NT2/D1 (cell line): ENCODE measurements at regions not wholly inside any gene's neighbourhood (a gene's known extent, or its start where the extent isn't known, plus 50 kb on each side); places are given as distances from the start of the nearest gene placed in this dataset.

Experiments
- DNase-seq: peaks from one replicate; pipeline ENCODE4 v3.0.0-alpha.2; 2011; ENCODE audit warnings: low read depth, low spot score
- H3K27me3 ChIP-seq: 2 replicates; pipeline ENCODE4 v1.6.0; 2011; ENCODE audit warnings: mild to moderate bottlenecking; ENCODE audit not compliant: insufficient read length, insufficient read depth
- H3K36me3 ChIP-seq: 2 replicates; pipeline ENCODE4 v1.6.1; 2011; ENCODE audit warnings: mild to moderate bottlenecking, low read length, mixed read lengths; ENCODE audit not compliant: insufficient read depth, insufficient read length
- H3K4me1 ChIP-seq: 2 replicates; pipeline ENCODE4 v1.5.1; 2011; ENCODE audit not compliant: insufficient read depth, insufficient read length
- H3K4me3 ChIP-seq: 2 replicates; pipeline ENCODE4 v1.5.1; 2011; ENCODE audit warnings: low read depth; ENCODE audit not compliant: insufficient read length
- H3K9ac ChIP-seq: 2 replicates; pipeline ENCODE4 v1.6.0; 2011; ENCODE audit warnings: low read depth; ENCODE audit not compliant: insufficient read length
- H3K9me3 ChIP-seq: 2 replicates; pipeline ENCODE4 v1.5.1; 2011; ENCODE audit warnings: mild to moderate bottlenecking, low read length; ENCODE audit not compliant: insufficient read depth
- SUZ12 ChIP-seq: IDR thresholded peaks from 2 replicates; pipeline ENCODE4 v1.6.1; 2011; ENCODE audit not compliant: insufficient read length, insufficient read depth; ENCODE audit errors: extremely low read depth
- YY1 ChIP-seq: IDR thresholded peaks from 2 replicates; pipeline ENCODE4 v1.6.1; 2011; ENCODE audit not compliant: insufficient read length, insufficient read depth
- ZNF274 ChIP-seq: IDR thresholded peaks from 2 replicates; pipeline ENCODE4 v1.6.1; 2011; ENCODE audit warnings: mild to moderate bottlenecking, low read depth, low read length

DNA sequence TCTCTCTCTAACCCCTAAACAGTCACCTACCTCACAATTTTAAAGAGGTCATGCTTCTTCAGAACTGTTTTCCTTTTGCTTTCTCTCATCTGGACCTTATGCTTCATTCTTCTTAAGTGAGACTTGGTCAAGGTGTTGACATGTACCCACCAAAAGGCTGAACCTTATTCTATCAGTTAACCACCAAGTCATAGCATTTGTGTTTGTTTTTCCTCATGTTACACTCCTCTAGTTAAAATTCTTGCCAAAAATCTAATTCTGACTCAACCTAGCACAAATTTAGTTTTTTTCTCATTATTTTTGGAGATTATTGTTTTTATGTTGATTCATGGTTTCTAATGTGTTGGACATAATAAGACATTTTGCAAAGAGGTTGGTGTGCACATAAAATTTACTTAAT is 578.6 kb downstream of the SLC16A7 start:
- Histone ChIP-seq H3K4me1 (no peaks in the 10 kb centered on the region), H3K36me3 (no peaks in the 10 kb centered on the region), H3K9ac (no peak overlapping the region), H3K27me3 (no peaks in the 10 kb centered on the region), H3K9me3 (no peaks in the 10 kb centered on the region), H3K4me3 (no peak overlapping the region)
- DNase-seq, result no peak
- TF ChIP-seq YY1, result no peak
- TF ChIP-seq ZNF274, result no peak
- TF ChIP-seq SUZ12, result no peak

DNA sequence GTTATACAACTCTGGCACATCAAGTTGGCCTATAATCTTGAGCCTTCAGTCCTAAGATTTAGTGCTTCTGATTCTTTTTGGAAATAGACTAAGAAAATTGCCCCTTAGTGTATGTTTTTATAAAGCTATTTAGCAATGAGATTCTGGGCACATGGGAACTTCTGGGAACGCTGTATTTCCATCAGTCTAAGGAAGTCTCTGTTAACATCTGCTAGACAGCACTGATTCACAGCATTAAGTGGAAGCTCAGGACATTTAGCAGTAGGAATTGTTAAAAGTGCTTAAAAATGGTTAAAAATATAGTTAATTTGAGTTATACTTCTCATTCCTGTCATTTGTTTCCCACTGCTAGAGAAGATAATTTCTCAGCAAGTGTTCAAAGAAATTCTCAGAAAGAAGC is 579.1 kb downstream of the SLC16A7 start:
- Histone ChIP-seq H3K27me3 (no peaks in the 10 kb centered on the region), H3K4me1 (no peaks in the 10 kb centered on the region), H3K9ac (no peak overlapping the region), H3K9me3 (no peaks in the 10 kb centered on the region), H3K4me3 (no peak overlapping the region), H3K36me3 (no peaks in the 10 kb centered on the region)
- no peak for TF ChIP-seq YY1
- TF ChIP-seq SUZ12, result no peak
- TF ChIP-seq ZNF274, result no peak
- no peak for DNase-seq

DNA sequence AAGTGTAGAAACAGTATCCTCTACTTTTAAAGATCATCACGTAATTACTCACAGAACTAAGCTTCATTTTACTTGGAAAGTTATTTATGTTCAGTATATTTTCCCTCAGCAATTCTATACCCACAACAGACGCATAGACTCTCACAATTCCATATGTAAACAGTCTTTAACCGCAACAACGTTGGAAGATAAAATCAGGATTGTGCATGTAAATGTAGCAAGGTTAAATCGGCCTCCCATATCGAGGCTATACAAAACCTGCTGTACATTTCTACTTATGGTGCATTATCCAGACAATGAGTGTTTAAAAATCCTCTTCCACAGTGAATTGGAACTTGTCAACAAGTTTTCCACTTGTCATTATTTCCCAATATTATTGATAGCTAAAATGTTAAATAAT is 581.1 kb downstream of the SLC16A7 start:
- no peaks in the 10 kb centered on the region for H3K4me1 ChIP-seq
- H3K27me3 ChIP-seq, result no peaks in the 10 kb centered on the region
- H3K9ac ChIP-seq, result no peak overlapping the region
- H3K4me3 ChIP-seq, result no peak overlapping the region
- no peaks in the 10 kb centered on the region for H3K36me3 ChIP-seq
- DNase-seq, result no peak
- no peaks in the 10 kb centered on the region for H3K9me3 ChIP-seq
- TF ChIP-seq SUZ12 (no peak), ZNF274 (no peak), YY1 (no peak)

DNA sequence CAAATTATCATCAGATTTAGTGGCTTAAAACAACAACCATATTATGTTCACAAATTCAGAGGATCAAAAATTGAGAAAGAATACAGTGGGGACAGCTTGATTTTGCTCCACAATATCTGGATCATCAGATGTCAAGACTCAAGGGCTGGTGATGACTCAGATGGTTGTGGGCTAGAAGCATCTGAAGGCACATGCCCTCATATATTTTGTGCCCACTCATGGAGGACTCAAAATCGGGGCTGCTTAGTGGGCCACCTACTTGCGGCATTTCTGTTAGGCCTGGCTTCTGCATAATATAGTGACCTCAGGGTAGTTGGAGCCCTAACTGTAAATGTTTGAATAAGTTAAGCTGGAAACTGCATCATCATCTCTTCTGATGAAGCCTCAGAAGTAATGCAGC is 584.5 kb downstream of the SLC16A7 start:
- no peaks in the 10 kb centered on the region for H3K4me1 ChIP-seq
- no peak for DNase-seq
- TF ChIP-seq SUZ12 (no peak), ZNF274 (no peak), YY1 (no peak)
- no peaks in the 10 kb centered on the region for H3K36me3 ChIP-seq
- no peak overlapping the region for H3K4me3 ChIP-seq
- no peak overlapping the region for H3K9ac ChIP-seq
- no peaks in the 10 kb centered on the region for H3K27me3 ChIP-seq
- no peaks in the 10 kb centered on the region for H3K9me3 ChIP-seq

DNA sequence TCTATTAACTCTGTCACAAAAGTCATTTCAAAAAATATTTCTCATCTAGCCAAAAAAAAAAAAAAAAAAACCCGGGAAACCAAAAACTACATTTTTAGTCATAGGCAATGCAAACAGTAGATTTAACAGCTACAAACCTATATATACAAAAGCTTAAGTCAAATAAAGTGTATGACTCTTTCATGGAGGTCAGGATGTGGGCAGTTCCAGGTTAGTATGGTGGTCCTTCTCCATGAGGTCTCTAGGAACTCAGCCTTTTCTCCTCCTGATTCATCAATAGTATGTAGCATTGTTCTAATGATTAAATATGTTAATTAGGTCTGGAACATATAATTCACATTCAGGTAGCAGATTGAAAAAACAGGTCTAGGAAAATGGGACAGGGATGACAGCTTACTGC is 586.5 kb downstream of the SLC16A7 start:
- H3K4me3 ChIP-seq, result no peak overlapping the region
- H3K9ac ChIP-seq, result no peak overlapping the region
- no peaks in the 10 kb centered on the region for H3K9me3 ChIP-seq
- no peak for TF ChIP-seq SUZ12
- no peak for TF ChIP-seq YY1
- no peaks in the 10 kb centered on the region for H3K27me3 ChIP-seq
- H3K36me3 ChIP-seq, result no peaks in the 10 kb centered on the region
- no peak for DNase-seq
- H3K4me1 ChIP-seq, result no peaks in the 10 kb centered on the region

DNA sequence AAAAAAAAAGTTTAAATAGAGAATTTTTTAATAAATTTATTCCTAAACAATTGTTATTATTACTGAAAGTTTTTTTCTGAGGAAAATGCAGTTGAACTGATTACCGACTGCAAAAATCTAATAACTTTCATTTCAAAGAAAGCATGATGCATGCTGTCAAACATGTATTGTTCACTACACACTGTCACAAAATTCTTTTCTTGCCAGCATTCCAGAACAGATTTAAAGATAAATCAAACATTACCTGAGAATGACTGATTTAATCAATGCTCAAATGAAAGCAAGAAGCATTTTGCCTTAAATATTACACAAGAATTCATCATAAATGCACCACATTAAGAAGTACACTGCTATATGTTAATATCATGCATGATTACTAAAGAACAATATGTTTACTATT is 588.3 kb downstream of the SLC16A7 start:
- no peaks in the 10 kb centered on the region for H3K27me3 ChIP-seq
- H3K36me3 ChIP-seq, result no peaks in the 10 kb centered on the region
- no peaks in the 10 kb centered on the region for H3K9me3 ChIP-seq
- TF ChIP-seq ZNF274 (no peak), SUZ12 (no peak), YY1 (no peak)
- H3K4me1 ChIP-seq, result no peaks in the 10 kb centered on the region
- DNase-seq, result no peak
- no peak overlapping the region for H3K4me3 ChIP-seq
- no peak overlapping the region for H3K9ac ChIP-seq

DNA sequence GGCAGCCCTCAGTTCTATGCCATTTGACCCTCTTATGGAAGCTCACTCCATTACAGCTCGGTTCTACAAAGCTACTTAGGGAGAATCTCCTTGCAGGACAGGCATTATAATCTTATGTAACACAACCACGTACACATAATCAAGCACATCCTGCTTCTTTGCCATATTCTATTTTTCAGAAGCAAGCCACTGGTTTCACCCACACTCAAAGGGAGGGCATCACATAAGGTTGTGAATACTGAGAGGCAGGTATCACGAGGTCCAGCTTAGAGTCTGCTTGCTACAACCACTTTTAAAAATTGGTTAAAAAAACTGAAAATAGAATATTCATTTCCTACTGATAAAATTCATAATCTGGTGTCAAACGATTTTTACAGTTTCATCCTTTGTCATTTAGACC is 589.2 kb downstream of the SLC16A7 start:
- Histone ChIP-seq H3K4me1 (no peaks in the 10 kb centered on the region), H3K9ac (no peak overlapping the region), H3K4me3 (no peak overlapping the region), H3K9me3 (no peaks in the 10 kb centered on the region), H3K36me3 (no peaks in the 10 kb centered on the region), H3K27me3 (no peaks in the 10 kb centered on the region)
- no peak for TF ChIP-seq SUZ12
- TF ChIP-seq ZNF274, result no peak
- no peak for TF ChIP-seq YY1
- no peak for DNase-seq

DNA sequence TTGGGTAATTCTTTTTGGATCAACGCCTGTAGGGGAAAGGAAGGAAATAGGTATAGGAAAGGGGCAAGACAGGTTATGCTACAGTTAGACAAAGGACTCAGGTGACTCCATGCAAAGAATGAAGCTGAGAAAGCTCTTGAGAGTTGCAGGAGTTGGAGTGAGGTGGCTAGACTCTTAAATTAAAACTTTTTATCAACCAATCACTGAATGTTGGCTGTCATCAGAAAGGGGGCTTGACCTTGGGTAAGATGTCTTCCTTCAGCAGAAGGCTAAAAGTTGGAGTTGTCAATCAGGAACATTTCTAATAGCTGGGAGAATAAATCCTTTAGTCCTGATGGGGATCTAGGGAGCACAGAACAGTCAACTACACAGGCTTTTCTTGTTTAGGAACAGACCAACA is 595.4 kb downstream of the SLC16A7 start:
- Histone ChIP-seq H3K4me1 (no peaks in the 10 kb centered on the region), H3K4me3 (no peak overlapping the region), H3K36me3 (no peaks in the 10 kb centered on the region), H3K27me3 (no peaks in the 10 kb centered on the region), H3K9ac (no peak overlapping the region), H3K9me3 (no peaks in the 10 kb centered on the region)
- no peak for DNase-seq
- TF ChIP-seq ZNF274 (no peak), SUZ12 (no peak), YY1 (no peak)
